CD14-positive monocyte (primary cell): ENCODE measurements at regions not wholly inside any gene's neighbourhood (a gene's known extent, or its start where the extent isn't known, plus 50 kb on each side); places are given as distances from the start of the nearest gene placed in this dataset.

Experiments used
- DNase-seq, 3 donors: peaks; one replicate each; pipeline ENCODE4 v3.0.0-alpha.2; 2011 to 2022
- H2AFZ ChIP-seq: 2 replicates; pipeline ENCODE4 v1.6.0; 2012; ENCODE audit warnings: mild to moderate bottlenecking, low read depth, low read length, inconsistent platforms; ENCODE audit not compliant: insufficient read depth, poor library complexity, severe bottlenecking
- H3K27ac ChIP-seq, 2 donors: 1 replicate in 1 of 2; 2 replicates in 1 of 2; pipeline ENCODE4 v1.5.1; 2012 to 2013; ENCODE audit warnings: low read length in 2 of 2, control low read depth in 1 of 2, inconsistent platforms in 1 of 2, low read depth in 1 of 2, mild to moderate bottlenecking in 1 of 2
- H3K27me3 ChIP-seq, 2 donors: one replicate each; pipeline versions ENCODE4 v1.6.0 to v1.6.1; 2011 to 2013; ENCODE audit warnings: low read length in 2 of 2; ENCODE audit not compliant: control insufficient read depth in 2 of 2, insufficient read depth in 2 of 2
- H3K36me3 ChIP-seq, 2 donors: replicated peaks in 1 of 2; 1 replicate in 1 of 2; 2 replicates in 1 of 2; pipeline versions ENCODE4 v1.5.1 to v1.6.1; 2012 to 2013; ENCODE audit warnings: low read length in 2 of 2, control low read depth in 1 of 2, inconsistent platforms in 1 of 2, mild to moderate bottlenecking in 1 of 2; ENCODE audit not compliant: insufficient read depth in 2 of 2, control insufficient read depth in 1 of 2
- H3K4me1 ChIP-seq, 2 donors: 1 replicate in 1 of 2; 2 replicates in 1 of 2; pipeline versions ENCODE4 v1.5.1 to v1.6.1; 2012 to 2013; ENCODE audit warnings: low read length in 2 of 2, control low read depth in 1 of 2, inconsistent platforms in 1 of 2, mild to moderate bottlenecking in 1 of 2, moderate library complexity in 1 of 2; ENCODE audit not compliant: insufficient read depth in 2 of 2, control insufficient read depth in 1 of 2
- H3K4me2 ChIP-seq: replicated peaks from 2 replicates; pipeline ENCODE3; 2012; ENCODE audit warnings: low read length, moderate library complexity, mild to moderate bottlenecking; ENCODE audit not compliant: poor library complexity, severe bottlenecking; ENCODE audit errors: extremely low read depth
- H3K4me3 ChIP-seq, 3 experiments: fragments of 200-600 bp in 1 of 3; sonication (generic) in 1 of 3; replicated peaks in 1 of 3; 1 replicate in 2 of 3; 2 replicates in 1 of 3; pipeline ENCODE4 v1.5.1; 2011 to 2013; ENCODE audit warnings: low read length in 3 of 3, mild to moderate bottlenecking in 3 of 3, control low read depth in 2 of 3, low read depth in 2 of 3, inconsistent platforms in 1 of 3, moderate library complexity in 1 of 3
- H3K79me2 ChIP-seq: 2 replicates; pipeline ENCODE4 v1.6.0; 2012; ENCODE audit warnings: mild to moderate bottlenecking, control low read depth, inconsistent platforms, low read length, moderate library complexity; ENCODE audit not compliant: insufficient read depth
- H3K9ac ChIP-seq: 2 replicates; pipeline ENCODE4 v1.6.0; 2017; ENCODE audit warnings: low read length, mild to moderate bottlenecking; ENCODE audit not compliant: insufficient read depth, poor library complexity, severe bottlenecking
- H3K9me3 ChIP-seq, 2 donors: replicated peaks in 1 of 2; 1 replicate in 1 of 2; 2 replicates in 1 of 2; pipeline versions ENCODE4 v1.5.1 to v1.6.1; 2012 to 2013; ENCODE audit warnings: low read length in 2 of 2, control low read depth in 1 of 2; ENCODE audit not compliant: control insufficient read depth in 1 of 2, insufficient read depth in 1 of 2
- H4K20me1 ChIP-seq: 2 replicates; pipeline ENCODE4 v1.6.0; 2012; ENCODE audit warnings: mild to moderate bottlenecking, low read length, control low read depth, moderate library complexity; ENCODE audit not compliant: insufficient read depth
- H3K27ac Mint-ChIP-seq, 7 donors: one replicate each; pipeline ENCODE4 v1.8.0; 2020; ENCODE audit warnings: mild to moderate bottlenecking in 7 of 7, mixed read lengths in 7 of 7, moderate library complexity in 6 of 7, inconsistent platforms in 2 of 7
- H3K27me3 Mint-ChIP-seq, 3 donors: one replicate each; pipeline ENCODE4 v1.8.0; 2021 to 2022; ENCODE audit warnings: low read depth in 3 of 3, mild to moderate bottlenecking in 3 of 3, mixed read lengths in 3 of 3, moderate library complexity in 3 of 3, inconsistent platforms in 1 of 3
- H3K36me3 Mint-ChIP-seq, 2 donors: one replicate each; pipeline ENCODE4 v1.8.0; 2020; ENCODE audit warnings: mixed read lengths in 2 of 2, inconsistent platforms in 1 of 2, mild to moderate bottlenecking in 1 of 2
- H3K4me1 Mint-ChIP-seq: one replicate; pipeline ENCODE4 v1.8.0; 2020; ENCODE audit warnings: mild to moderate bottlenecking, mixed read lengths
- H3K4me3 Mint-ChIP-seq, 2 donors: one replicate each; pipeline ENCODE4 v1.8.0; 2020; ENCODE audit warnings: mild to moderate bottlenecking in 2 of 2, mixed read lengths in 2 of 2, moderate library complexity in 1 of 2
- H3K9me3 Mint-ChIP-seq, 7 donors: one replicate each; pipeline ENCODE4 v1.8.0; 2020 to 2022; ENCODE audit warnings: mixed read lengths in 7 of 7, mild to moderate bottlenecking in 6 of 7, moderate library complexity in 6 of 7, inconsistent platforms in 2 of 7
- CTCF ChIP-seq: fragments of 200-600 bp; IDR thresholded peaks from one replicate; pipeline ENCODE4 v1.8.0; 2022; ENCODE audit warnings: antibody characterized with exemption, mild to moderate bottlenecking
- WGBS: methylation state at CpG from one replicate; pipeline ENCODE4 v1.1.5; 2013; ENCODE audit warnings: missing lambda C conversion rate; ENCODE audit not compliant: insufficient coverage; 5-methylcytosine and 5-hydroxymethylcytosine counted together
- intact Hi-C, 2 donors: fragments of 100-400 bp; cut with micrococcal nuclease; formaldehyde crosslinking; loops; one replicate each; pipeline versions ENCODE4 v1.15.0 to v1.15.1; 2023

DNA sequence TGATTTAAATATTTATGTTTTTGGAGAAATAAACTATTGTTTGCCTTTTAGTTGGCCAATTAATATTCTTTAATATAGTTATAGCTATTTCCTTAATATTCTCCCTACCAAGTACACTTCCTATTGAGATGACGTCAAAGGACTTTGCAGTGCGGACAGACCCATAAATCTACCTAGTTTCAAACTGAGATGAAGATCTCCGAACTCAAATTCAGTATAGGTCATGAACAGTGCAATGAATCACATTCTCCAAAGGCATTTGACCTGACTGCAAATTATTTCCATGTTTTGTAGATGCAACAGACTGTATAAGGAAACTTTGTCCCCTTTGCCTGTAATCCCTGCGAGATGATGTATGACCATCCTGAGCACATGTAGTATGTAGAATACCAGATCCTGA, 342.6 kb upstream of the FIGN start:
- Histone ChIP-seq H4K20me1 (no peaks in the 10 kb centered on the region), H2AFZ (no peak overlapping the region), H3K4me1 (no peaks in the 10 kb centered on the region), H3K36me3 (no peaks in the 10 kb centered on the region), H3K4me3 (no peak overlapping the region), H3K27ac (no peak overlapping the region), H3K9me3 (no peaks in the 10 kb centered on the region), H3K4me2 (no peak overlapping the region), H3K79me2 (no peaks in the 10 kb centered on the region), H3K9ac (no peak overlapping the region), H3K27me3 (no peaks in the 10 kb centered on the region)
- no peak for DNase-seq
- no peaks in the 10 kb centered on the region for H3K36me3 Mint-ChIP-seq
- H3K27me3 Mint-ChIP-seq: no peaks in the 10 kb centered on the region
- no peak overlapping the region for H3K4me3 Mint-ChIP-seq
- H3K27ac Mint-ChIP-seq: no peak overlapping the region
- intact Hi-C loops: no loop called here
- WGBS: 62% methylated on average over 2 of the region's 4 CpGs
- TF ChIP-seq CTCF: no peak
- H3K4me1 Mint-ChIP-seq: no peaks in the 10 kb centered on the region
- peaks cover 0 to 4% (median 0%) of the 10 kb centered on the region in 7 donors for H3K9me3 Mint-ChIP-seq

- no peaks in the 10 kb centered on the region for H3K9me3 ChIP-seq
- no peak overlapping the region for H3K4me2 ChIP-seq
- no peak for TF ChIP-seq CTCF
- no peak for DNase-seq
- no peaks in the 10 kb centered on the region for H3K36me3 ChIP-seq
- no peak overlapping the region for H3K9ac ChIP-seq
- no peak overlapping the region for H2AFZ ChIP-seq
- Mint-ChIP-seq H3K9me3 (peaks cover 0 to 2% (median 1%) of the 10 kb centered on the region in 7 donors), H3K4me3 (no peak overlapping the region), H3K36me3 (no peaks in the 10 kb centered on the region), H3K4me1 (no peaks in the 10 kb centered on the region), H3K27ac (no peak overlapping the region), H3K27me3 (peaks cover 0 to 2% (median 0%) of the 10 kb centered on the region in 3 donors)
- no peaks in the 10 kb centered on the region for H3K4me1 ChIP-seq
- H3K79me2 ChIP-seq: no peaks in the 10 kb centered on the region
- H3K27ac ChIP-seq: no peak overlapping the region
- intact Hi-C loops: no loop called here
- 78% methylated on average over 7 of the region's 12 CpGs for WGBS
- no peak overlapping the region for H3K4me3 ChIP-seq
- H4K20me1 ChIP-seq: no peaks in the 10 kb centered on the region
- no peaks in the 10 kb centered on the region for H3K27me3 ChIP-seq
Observed at GRCh38 chr2:164073101-164074074, 337.6 kb upstream of the FIGN start.
